HL-60 (cell line): ENCODE measurements at regions not wholly inside any gene's neighbourhood (a gene's known extent, or its start where the extent isn't known, plus 50 kb on each side); places are given as distances from the start of the nearest gene placed in this dataset.

ENCODE experiments used
- POLR2AphosphoS5 ChIP-seq: IDR thresholded peaks from 2 replicates; pipeline ENCODE4 v1.6.1; 2012; ENCODE audit warnings: low read depth
- REST ChIP-seq: IDR thresholded peaks from 2 replicates; pipeline ENCODE4 v1.6.1; 2012; ENCODE audit warnings: low read depth; ENCODE audit not compliant: insufficient replicate concordance
- TF ChIP-seq, protein P1 (sequence below): IDR thresholded peaks from one replicate; pipeline ENCODE4 v1.5.1; 2011; ENCODE audit warnings: low read length, control low read depth, inconsistent platforms; ENCODE audit not compliant: insufficient read depth

DNA sequence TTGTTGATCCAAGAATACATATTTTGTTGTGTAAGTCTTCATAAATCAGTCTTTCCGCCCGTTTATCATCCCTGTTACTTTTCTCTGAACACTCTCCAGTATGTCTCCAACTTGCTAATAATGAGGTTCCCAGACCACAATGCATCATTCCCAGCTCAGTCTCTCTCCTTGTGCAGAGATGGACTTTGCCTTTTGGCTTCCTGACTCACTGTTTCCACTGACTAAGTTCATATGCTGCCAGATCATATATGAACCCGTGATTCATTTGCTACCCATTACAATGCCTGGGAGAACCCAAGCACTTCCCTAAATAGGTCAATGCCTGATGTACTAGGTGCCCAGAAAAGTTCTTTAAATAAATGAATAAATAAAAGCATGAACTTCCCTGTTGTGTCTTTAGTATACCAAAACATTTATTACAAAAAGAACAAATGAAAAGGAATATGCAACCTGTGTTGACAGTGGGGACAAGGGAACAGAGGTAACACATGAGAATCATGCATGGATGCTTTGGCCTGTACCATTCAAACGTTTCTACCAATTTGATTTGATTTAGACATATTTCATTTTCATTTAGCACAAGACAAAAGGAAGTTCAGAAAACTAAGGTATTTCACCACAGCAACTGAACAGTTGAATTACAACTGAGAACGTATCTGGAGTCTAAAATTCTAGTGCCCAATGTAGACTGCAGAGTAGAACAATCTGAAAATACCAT lies 215.4 kb upstream of the HNRNPA3 start:
- TF ChIP-seq, protein P1, sequence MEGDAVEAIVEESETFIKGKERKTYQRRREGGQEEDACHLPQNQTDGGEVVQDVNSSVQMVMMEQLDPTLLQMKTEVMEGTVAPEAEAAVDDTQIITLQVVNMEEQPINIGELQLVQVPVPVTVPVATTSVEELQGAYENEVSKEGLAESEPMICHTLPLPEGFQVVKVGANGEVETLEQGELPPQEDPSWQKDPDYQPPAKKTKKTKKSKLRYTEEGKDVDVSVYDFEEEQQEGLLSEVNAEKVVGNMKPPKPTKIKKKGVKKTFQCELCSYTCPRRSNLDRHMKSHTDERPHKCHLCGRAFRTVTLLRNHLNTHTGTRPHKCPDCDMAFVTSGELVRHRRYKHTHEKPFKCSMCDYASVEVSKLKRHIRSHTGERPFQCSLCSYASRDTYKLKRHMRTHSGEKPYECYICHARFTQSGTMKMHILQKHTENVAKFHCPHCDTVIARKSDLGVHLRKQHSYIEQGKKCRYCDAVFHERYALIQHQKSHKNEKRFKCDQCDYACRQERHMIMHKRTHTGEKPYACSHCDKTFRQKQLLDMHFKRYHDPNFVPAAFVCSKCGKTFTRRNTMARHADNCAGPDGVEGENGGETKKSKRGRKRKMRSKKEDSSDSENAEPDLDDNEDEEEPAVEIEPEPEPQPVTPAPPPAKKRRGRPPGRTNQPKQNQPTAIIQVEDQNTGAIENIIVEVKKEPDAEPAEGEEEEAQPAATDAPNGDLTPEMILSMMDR: no peak
- TF ChIP-seq REST (no peak), POLR2AphosphoS5 (no peak)
